GM13976 (cell line): ENCODE measurements at regions not wholly inside any gene's neighbourhood (a gene's known extent, or its start where the extent isn't known, plus 50 kb on each side); places are given as distances from the start of the nearest gene placed in this dataset.

Experiments
- DNase-seq: peaks from one replicate; pipeline ENCODE4 v3.0.0; 2012; ENCODE audit warnings: low spot score
- in situ Hi-C: fragments of 300-500 bp; cut with MboI; formaldehyde crosslinking; loops from one replicate; pipeline ENCODE4 v1.12.0; 2022; ENCODE audit warnings: low sequenced_read_pairs, mixed read lengths, inconsistent platforms; ENCODE audit not compliant: unreplicated experiment
- TF ChIP-seq, protein P1 (sequence below): IDR thresholded peaks from 2 replicates; pipeline ENCODE4 v1.5.1; 2012; ENCODE audit warnings: borderline replicate concordance, mild to moderate bottlenecking; ENCODE audit not compliant: insufficient read depth; ENCODE audit errors: extremely low read depth, missing control alignments, control extremely low read depth

DNA sequence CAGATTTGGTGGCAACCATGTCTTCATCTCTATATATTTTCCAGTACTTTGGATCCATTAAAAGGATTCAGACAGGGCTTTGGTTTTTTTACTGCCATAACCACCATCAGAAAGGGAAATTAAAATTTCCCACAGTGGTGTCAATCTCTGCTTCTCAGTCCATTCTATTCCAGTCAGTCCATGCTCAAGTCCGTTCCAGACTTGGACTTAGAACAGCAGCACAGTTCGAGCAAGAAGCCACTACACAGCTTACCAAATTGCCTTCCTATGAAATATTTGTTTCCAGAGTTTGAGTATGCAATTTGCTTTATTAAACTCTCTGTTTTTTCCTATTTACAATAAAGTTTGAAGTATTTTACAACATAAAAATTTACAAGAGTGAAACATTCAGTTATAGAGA, 306.5 kb upstream of the GULP1 start:
- TF ChIP-seq, protein P1, sequence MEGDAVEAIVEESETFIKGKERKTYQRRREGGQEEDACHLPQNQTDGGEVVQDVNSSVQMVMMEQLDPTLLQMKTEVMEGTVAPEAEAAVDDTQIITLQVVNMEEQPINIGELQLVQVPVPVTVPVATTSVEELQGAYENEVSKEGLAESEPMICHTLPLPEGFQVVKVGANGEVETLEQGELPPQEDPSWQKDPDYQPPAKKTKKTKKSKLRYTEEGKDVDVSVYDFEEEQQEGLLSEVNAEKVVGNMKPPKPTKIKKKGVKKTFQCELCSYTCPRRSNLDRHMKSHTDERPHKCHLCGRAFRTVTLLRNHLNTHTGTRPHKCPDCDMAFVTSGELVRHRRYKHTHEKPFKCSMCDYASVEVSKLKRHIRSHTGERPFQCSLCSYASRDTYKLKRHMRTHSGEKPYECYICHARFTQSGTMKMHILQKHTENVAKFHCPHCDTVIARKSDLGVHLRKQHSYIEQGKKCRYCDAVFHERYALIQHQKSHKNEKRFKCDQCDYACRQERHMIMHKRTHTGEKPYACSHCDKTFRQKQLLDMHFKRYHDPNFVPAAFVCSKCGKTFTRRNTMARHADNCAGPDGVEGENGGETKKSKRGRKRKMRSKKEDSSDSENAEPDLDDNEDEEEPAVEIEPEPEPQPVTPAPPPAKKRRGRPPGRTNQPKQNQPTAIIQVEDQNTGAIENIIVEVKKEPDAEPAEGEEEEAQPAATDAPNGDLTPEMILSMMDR: no peak
- DNase-seq: no peak
- in situ Hi-C loops: no loop called here

DNA sequence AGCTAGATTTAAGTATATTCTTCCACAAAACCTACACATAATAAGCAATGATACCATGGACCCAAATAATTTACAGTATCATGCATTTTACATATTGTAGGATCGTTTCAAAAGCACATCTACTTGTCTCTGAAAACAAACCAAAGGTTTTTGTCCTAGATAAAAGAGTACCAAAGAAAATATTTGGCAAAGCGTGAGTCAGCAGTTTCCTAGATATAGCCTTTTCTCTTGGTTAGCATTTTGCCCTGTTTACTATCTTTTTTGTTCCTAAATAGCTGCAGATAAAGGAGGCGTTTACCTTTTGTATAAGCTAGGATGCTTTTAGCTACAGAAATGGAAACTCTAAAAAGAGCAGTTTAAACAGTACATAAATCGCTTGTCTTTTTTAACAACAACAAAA, 305.8 kb upstream of the GULP1 start:
- TF ChIP-seq, protein P1: no peak
- in situ Hi-C loops: no loop called here

DNA sequence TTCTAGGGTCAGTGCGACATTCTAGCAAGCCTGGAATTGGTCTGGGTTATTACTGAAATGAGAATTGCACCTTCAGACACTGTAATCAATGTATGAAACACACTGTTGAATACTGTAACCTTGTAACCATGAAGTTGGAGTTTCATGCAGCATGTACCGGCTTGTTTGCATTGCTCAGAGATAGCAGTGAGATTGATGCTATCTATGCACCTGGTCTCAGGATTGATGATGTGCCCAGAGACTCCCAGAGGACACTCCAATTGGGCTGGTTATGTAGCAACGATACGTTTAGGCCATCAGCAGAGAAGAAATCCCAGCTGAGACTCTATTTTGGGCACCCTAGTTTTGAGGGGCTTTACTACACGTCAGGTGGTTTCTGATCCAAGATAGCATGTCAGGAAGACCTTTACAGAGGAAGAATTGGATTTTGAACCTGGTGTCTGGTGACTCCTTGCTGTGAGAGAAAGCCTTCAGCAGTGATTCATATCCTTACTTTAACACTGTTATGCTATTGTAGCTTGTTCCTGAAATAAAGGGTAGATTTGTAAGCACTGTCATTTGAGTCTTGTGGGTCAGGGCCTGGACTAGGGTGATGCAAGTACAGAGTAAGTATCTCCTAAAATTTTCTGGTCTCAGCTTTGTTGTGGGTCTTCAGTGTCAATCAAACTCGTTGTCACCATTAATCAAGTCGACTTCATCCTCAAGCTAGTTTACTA, 305.1 kb upstream of the GULP1 start:
- in situ Hi-C loops: no loop called here
- TF ChIP-seq, protein P1: no peak
- DNase-seq: no peak

More for the DNA sequence above, 305.8 kb upstream of the GULP1 start:
- no peak for DNase-seq

DNA sequence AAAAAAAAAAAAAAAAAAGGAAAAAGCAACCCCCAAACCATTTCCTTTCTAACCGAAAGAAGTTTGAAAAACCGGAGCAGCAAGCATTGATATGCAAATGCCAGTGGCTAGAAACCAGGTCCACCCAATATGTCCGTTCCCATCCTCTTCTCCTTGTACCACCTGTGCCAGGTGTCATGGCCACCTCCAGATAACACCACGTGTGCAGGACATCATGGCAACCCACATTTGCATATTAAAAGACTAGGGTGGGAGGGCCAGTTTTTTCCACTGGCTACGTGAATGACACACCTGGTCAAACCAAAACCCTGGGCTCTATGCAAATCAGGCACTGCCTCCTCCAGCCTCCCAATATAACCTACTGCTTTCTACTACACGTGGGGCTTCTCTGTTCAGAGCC, 303.3 kb upstream of the GULP1 start:
- TF ChIP-seq, protein P1: no peak
- DNase-seq: no peak
- in situ Hi-C loops: no loop called here

DNA sequence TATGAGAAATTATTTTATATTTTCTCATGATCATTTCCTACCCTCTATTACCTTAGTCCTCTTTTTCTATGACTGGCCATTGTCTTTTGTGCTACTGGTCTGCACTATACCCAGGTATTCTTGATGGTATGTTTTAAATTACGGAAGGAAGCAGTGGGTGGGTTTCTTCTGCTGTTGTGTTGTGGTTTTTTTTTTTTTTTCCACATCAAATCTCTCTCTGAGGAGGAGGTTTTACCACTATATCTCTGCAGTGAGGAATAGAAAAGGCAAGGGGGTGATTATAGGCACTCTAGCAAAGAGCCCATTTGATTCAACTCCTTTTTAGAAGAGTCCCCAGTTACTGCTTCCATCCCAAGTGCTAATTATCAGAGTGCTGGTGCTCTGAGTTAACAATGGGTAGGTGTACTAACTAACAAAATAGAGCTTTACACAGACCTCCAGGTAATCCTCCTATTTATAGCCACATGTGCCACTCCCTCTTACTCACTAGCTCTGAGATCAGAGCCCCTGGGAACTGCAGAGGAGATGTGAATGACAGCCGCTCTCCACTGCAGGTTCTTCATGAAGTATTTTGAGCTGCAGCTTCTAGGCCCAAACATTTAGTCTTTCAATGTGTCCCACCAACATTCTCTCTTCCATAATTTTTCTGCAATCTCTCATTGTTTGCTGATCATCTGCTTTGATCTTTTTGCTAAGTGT, 301.6 kb upstream of the GULP1 start:
- in situ Hi-C loops: no loop called here
- TF ChIP-seq, protein P1: no peak
- peak; percentile 4 for DNase-seq

DNA sequence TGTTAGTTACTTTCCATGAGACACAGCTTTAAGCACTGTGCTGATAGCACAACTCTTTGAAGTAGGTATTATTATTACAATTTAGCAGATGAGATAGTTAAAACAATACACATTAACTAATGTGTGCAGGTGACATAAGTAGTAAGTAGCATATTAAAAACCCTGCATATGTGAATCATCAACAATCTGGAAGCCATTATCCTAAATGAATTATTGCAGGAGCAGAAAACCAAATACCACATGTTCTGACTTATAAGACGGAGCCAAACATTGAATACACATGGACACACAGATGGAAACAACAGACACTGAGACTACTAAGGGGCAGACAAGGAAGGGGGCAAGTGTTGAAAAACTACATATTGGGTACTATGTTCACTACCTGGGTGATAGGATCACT, 300.3 kb upstream of the GULP1 start:
- no peak for DNase-seq
- TF ChIP-seq, protein P1: no peak
- in situ Hi-C loops: no loop called here
